ENCODE measurements at regions not wholly inside any gene's neighbourhood (a gene's known extent, or its start where the extent isn't known, plus 50 kb on each side); places are given as distances from the start of the nearest gene placed in this dataset.

- no peak for TF ChIP-seq CEBPB (IDR thresholded peaks at IDR 0.05; ENCODE audit: low read depth)
- TF ChIP-seq EGR1 (IDR thresholded peaks at IDR 0.05; ENCODE audit: low read depth): no peak
These were observed 239.9 kb downstream of the SPTSSA start (continued) for GRCh38 chr14:34222122-34222521.

- POLR2A ChIA-PET: no interaction called here
- DNase-seq (ENCODE audit: low read depth, low spot score) (no peak), ATAC-seq (no peak)
- Histone ChIP-seq H3K36me3 (ENCODE audit: control insufficient read depth in 1 of 2, insufficient read depth in 2 of 2, low read length in 2 of 2) (no peaks in the 10 kb centered on the region), H3K9me3 (ENCODE audit: control insufficient read depth in 1 of 2, insufficient read depth in 1 of 2, low read depth in 1 of 2, low read length in 2 of 2) (no peaks in the 10 kb centered on the region), H3K4me3 (replicated peaks in 1 of 2; ENCODE audit: low read depth in 1 of 2, low read length in 2 of 2) (no peak overlapping the region), H3K9ac (ENCODE audit: low read length) (no peak overlapping the region), H2AFZ (ENCODE audit: low read depth, low read length, poor library complexity, severe bottlenecking) (no peak overlapping the region), H3K79me2 (ENCODE audit: insufficient read depth, low read length) (no peaks in the 10 kb centered on the region), H4K20me1 (ENCODE audit: insufficient read depth) (no peaks in the 10 kb centered on the region), H3K9me2 (ENCODE audit: insufficient read depth) (no peaks in the 10 kb centered on the region), H3K27me3 (ENCODE audit: insufficient read depth, low read length) (peaks cover 20% of the 10 kb centered on the region), H3K27ac (ENCODE audit: low read depth, low read length) (no peak overlapping the region), H3K4me1 (ENCODE audit: control insufficient read depth in 1 of 2, insufficient read depth in 2 of 2, low read length in 2 of 2) (no peaks in the 10 kb centered on the region), H3K4me2 (ENCODE audit: low read length) (no peak overlapping the region)
- CTCF ChIA-PET: interaction anchor here (0.9 kb wide), 1 partner anchor 372 kb away, joined by 3 read pairs; no protein-coding TSS in a partner anchor
- no peak for TF ChIP-seq POLR2A (IDR thresholded peaks at IDR 0.05; ENCODE audit: borderline replicate concordance, extremely low read depth, insufficient read depth, insufficient read length)
- no peak for TF ChIP-seq YY1 (IDR thresholded peaks at IDR 0.05; ENCODE audit: extremely low read depth, insufficient replicate concordance, low read depth, low read length)
- TF ChIP-seq ZFX (IDR thresholded peaks at IDR 0.05): no peak
- TF ChIP-seq ATF3 (IDR thresholded peaks at IDR 0.05): no peak
- TF ChIP-seq SIN3A (IDR thresholded peaks at IDR 0.05; ENCODE audit: low read depth): no peak
- no peak for TF ChIP-seq ZNF274 (IDR thresholded peaks at IDR 0.05; ENCODE audit: low read depth, low read length)
- TF ChIP-seq FOSL1 (IDR thresholded peaks at IDR 0.05; ENCODE audit: low read depth): no peak
- TF ChIP-seq POLR2AphosphoS5 (IDR thresholded peaks at IDR 0.05; ENCODE audit: low read depth, low read length): no peak
- RAD21 ChIA-PET (ENCODE audit: low non-redundant PET in 1 of 2, low total read pairs in 2 of 2, uncharacterized antibody in 2 of 2, unreplicated experiment in 2 of 2): no interaction called here
- intact Hi-C loops (cut with micrococcal nuclease): no loop called here
- BruUV-seq (replicated peaks): no TSS peak
These were observed 241.1 kb downstream of the SPTSSA start for GRCh38 chr14:34220921-34221320.

- no TSS peak for BruUV-seq (replicated peaks)
- POLR2A ChIA-PET: no interaction called here
- TF ChIP-seq, protein P1, sequence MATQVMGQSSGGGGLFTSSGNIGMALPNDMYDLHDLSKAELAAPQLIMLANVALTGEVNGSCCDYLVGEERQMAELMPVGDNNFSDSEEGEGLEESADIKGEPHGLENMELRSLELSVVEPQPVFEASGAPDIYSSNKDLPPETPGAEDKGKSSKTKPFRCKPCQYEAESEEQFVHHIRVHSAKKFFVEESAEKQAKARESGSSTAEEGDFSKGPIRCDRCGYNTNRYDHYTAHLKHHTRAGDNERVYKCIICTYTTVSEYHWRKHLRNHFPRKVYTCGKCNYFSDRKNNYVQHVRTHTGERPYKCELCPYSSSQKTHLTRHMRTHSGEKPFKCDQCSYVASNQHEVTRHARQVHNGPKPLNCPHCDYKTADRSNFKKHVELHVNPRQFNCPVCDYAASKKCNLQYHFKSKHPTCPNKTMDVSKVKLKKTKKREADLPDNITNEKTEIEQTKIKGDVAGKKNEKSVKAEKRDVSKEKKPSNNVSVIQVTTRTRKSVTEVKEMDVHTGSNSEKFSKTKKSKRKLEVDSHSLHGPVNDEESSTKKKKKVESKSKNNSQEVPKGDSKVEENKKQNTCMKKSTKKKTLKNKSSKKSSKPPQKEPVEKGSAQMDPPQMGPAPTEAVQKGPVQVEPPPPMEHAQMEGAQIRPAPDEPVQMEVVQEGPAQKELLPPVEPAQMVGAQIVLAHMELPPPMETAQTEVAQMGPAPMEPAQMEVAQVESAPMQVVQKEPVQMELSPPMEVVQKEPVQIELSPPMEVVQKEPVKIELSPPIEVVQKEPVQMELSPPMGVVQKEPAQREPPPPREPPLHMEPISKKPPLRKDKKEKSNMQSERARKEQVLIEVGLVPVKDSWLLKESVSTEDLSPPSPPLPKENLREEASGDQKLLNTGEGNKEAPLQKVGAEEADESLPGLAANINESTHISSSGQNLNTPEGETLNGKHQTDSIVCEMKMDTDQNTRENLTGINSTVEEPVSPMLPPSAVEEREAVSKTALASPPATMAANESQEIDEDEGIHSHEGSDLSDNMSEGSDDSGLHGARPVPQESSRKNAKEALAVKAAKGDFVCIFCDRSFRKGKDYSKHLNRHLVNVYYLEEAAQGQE (IDR thresholded peaks at IDR 0.05; ENCODE audit: low read depth): no peak
- no peak for TF ChIP-seq EGR1 (IDR thresholded peaks at IDR 0.05; ENCODE audit: low read depth)
- no peak for TF ChIP-seq ATF3 (IDR thresholded peaks at IDR 0.05)
- TF ChIP-seq FOSL1 (IDR thresholded peaks at IDR 0.05; ENCODE audit: low read depth): no peak
- no peak for TF ChIP-seq SIN3A (IDR thresholded peaks at IDR 0.05; ENCODE audit: low read depth)
- no peak for TF ChIP-seq POLR2AphosphoS5 (IDR thresholded peaks at IDR 0.05; ENCODE audit: low read depth, low read length)
- no peak for TF ChIP-seq CBX3 (IDR thresholded peaks at IDR 0.05; ENCODE audit: low read depth)
- no peak for TF ChIP-seq SP1 (IDR thresholded peaks at IDR 0.05; ENCODE audit: low read depth)
- TF ChIP-seq TCF7L2 (IDR thresholded peaks at IDR 0.05; ENCODE audit: borderline replicate concordance, extremely low read depth, insufficient read depth, insufficient read length): no peak
- TF ChIP-seq ZNF274 (IDR thresholded peaks at IDR 0.05; ENCODE audit: low read depth, low read length): no peak
- TF ChIP-seq POLR2A (IDR thresholded peaks at IDR 0.05; ENCODE audit: borderline replicate concordance, extremely low read depth, insufficient read depth, insufficient read length): no peak
- no peak for TF ChIP-seq EZH2 (IDR thresholded peaks at IDR 0.05)
- no peak for ATAC-seq
- no peak overlapping the region for H3K4me2 ChIP-seq (ENCODE audit: low read length)
- DNase-seq (ENCODE audit: low read depth, low spot score): no peak
- H3K9me2 ChIP-seq (ENCODE audit: insufficient read depth): no peaks in the 10 kb centered on the region
- no peak overlapping the region for H3K4me3 ChIP-seq (replicated peaks in 1 of 2; ENCODE audit: low read depth in 1 of 2, low read length in 2 of 2)
- intact Hi-C loops (cut with micrococcal nuclease): no loop called here
- H3K36me3 ChIP-seq (ENCODE audit: control insufficient read depth in 1 of 2, insufficient read depth in 2 of 2, low read length in 2 of 2): no peaks in the 10 kb centered on the region
- RAD21 ChIA-PET (ENCODE audit: low non-redundant PET in 1 of 2, low total read pairs in 2 of 2, uncharacterized antibody in 2 of 2, unreplicated experiment in 2 of 2): no interaction called here
- no peaks in the 10 kb centered on the region for H3K9me3 ChIP-seq (ENCODE audit: control insufficient read depth in 1 of 2, insufficient read depth in 1 of 2, low read depth in 1 of 2, low read length in 2 of 2)
- peaks cover 20% of the 10 kb centered on the region for H3K27me3 ChIP-seq (ENCODE audit: insufficient read depth, low read length)
- H3K79me2 ChIP-seq (ENCODE audit: insufficient read depth, low read length): no peaks in the 10 kb centered on the region
- H2AFZ ChIP-seq (ENCODE audit: low read depth, low read length, poor library complexity, severe bottlenecking): no peak overlapping the region
- H3K4me1 ChIP-seq (ENCODE audit: control insufficient read depth in 1 of 2, insufficient read depth in 2 of 2, low read length in 2 of 2): no peaks in the 10 kb centered on the region
- no peaks in the 10 kb centered on the region for H4K20me1 ChIP-seq (ENCODE audit: insufficient read depth)
- no peak overlapping the region for H3K9ac ChIP-seq (ENCODE audit: low read length)
- no peak overlapping the region for H3K27ac ChIP-seq (ENCODE audit: low read depth, low read length)
- CTCF ChIA-PET: interaction anchor here (0.9 kb wide), 1 partner anchor 371 kb away, joined by 3 read pairs; no protein-coding TSS in a partner anchor
These were observed 241.7 kb downstream of the SPTSSA start for GRCh38 chr14:34220378-34220706.

Measured in HCT116 (cell line).